GM21390 (cell line): ENCODE measurements at regions not wholly inside any gene's neighbourhood (a gene's known extent, or its start where the extent isn't known, plus 50 kb on each side); places are given as distances from the start of the nearest gene placed in this dataset.

ENCODE experiments used
- ATAC-seq: cut with Tn5 transposase; IDR thresholded peaks from one replicate; pipeline ENCODE4 v1.9.1; 2021; ENCODE audit not compliant: unreplicated experiment

DNA sequence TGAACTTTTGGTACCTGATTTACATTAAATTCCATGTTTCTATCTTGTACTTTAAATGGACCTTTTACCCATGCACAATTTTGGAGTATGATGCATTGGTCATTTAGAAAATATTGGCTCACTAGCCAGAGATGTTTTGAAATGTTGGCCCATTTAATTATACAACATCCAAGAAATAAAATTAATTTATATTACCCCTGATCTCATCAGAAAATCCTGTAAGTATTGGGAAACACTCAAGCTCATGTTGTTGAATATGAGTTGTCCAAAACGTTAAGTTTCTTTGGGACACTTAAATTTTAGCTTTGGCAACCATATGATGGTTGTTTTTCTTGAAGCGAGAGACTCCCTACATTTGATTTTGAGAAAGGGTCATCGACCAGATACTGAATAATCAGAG, 492.7 kb downstream of the RPS24 start:
- no peak for ATAC-seq

DNA sequence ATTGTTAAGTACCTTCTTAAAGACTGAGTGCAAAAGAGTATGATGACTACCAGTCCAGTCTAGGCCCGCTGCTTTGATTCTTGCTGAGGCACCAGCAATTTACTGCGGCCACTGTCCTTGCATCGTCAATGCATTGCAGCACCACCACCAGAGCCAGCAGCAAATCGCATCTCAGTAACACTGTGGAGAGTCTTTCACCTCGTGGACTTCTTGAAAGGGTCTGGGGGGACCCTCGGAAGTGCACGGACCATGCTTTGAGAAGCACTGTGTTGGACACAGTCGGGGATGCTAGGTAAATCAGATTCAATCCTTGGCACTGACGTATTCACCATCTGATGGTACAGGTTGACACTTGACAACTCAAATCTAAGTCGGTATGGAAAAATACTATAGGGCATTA, 493.6 kb downstream of the RPS24 start:
- no peak for ATAC-seq

DNA sequence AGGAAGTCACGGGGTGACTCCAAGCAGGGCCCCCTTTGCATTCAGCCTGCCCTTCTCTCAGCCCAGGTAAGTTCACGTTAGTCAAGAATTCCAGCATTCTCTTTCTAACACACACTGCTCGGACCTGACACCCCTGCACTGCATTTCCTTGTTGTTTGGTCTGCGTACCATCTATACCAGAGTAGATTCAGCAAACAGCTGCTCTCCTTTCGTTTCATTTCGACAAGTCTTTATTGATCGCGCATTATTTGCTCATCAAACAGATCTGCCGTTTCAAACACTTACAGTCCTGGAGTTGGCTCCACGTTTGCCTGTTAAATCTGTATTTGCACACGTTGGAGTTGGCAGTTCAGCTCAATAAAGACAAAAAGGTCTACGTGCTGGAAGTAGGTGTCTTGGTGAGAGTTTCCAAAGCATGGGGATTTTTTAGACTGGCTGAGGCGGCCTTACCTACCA, 495.1 kb downstream of the RPS24 start:
- ATAC-seq, result no peak

DNA sequence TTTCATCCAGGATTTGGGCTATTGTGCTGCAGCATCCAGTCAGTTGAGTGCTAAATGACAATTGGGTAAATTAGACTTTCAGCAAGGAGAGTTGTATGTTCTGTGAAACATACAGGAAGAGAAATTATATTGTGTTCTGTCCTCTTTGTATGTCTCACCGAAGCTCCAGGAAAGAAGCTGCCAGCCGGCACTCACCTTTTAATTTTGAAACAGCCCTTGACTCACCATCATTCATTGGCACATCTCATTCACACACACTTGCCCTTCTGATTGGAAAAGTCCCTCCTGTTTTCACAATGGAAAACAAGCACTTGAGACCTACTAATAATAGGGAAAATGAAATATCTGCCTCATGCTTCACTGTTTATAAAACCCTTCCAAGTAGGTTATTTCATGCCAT, 495.6 kb downstream of the RPS24 start:
- no peak for ATAC-seq

DNA sequence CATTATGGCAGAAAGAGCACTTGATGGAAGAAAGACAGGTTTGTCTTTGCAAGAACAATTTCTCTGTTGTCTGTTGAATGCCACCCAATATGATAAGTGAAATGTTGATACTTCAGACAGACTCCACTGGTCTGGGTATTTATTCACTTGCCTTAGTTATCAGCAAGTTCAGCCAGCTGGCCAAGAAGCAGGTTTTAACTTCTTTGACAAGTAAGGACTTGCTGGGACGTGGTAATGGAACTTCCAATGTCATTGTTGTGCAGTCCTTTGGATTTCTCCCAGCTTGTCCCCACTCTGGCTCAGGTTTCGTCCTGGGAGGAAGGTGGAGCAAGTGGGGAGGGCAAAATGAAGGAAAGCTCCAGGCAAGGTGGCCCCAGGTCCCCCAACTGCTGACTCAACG, 497.4 kb downstream of the RPS24 start:
- ATAC-seq, result no peak

DNA sequence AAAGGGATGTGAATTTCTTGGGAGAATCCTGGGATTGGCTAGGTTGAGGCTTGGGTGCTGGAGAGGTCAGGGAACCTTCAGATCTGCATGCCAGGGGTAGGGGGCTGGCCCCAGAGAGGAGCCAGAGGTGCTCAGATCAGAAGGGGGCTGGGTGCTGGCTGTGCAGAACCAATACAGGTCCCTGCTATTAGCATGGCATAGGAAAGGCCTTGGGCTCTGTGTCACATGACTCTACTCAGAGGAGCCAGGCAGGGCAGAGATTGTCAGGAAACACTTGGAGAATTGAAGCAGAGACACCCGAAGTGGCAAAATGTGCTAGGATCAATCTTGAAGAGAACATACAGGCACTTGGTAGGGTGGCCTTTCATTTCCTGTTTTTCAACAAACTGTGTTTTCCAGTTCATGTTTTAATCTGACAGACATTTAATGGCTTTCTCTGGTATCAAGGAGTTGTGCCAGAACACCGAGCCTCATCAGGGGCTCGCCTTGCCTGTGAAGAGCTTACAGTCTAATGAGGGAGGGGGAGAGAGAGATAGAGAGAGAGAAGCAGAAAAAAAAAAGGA, 498.9 kb downstream of the RPS24 start:
- no peak for ATAC-seq

DNA sequence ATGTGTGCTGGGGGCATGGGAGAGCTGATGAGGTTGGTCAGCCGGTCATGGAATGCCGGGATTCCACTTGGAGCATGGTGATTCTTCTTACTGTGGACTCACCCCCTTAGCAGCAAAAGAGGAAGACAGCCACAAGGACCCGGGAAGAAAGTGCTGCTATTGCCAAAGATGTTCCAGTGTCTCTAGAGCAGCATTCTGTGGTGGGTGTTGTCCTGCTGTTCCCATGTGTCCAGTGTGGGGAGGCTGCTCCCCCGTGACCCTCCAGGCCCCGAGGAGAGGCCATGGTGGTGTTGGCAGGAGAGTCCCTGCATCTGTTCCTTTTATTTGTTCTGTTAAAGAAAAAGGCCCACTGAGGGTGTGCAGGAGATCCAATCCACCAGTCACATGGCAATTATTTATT, 499.4 kb downstream of the RPS24 start:
- ATAC-seq, result no peak

DNA sequence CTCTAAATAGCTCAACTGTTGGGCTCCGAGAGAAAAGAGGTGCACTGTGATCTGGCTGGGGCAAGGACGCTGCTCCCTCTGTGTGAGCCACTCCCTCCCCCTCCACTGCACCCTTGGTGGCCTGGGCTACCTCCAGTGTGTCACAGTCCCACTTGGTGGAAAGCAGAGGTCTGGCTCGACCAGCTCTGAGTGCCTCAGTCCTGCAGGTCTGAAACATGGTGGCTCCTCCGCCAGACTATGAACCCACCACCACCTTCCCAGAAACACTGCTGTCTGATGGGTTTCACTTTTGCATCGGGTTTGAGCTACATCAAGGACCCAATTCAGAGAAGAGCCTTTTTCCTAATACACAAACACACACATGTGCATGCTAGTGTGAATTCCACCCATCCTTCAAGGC, 500.1 kb downstream of the RPS24 start:
- ATAC-seq, result no peak

DNA sequence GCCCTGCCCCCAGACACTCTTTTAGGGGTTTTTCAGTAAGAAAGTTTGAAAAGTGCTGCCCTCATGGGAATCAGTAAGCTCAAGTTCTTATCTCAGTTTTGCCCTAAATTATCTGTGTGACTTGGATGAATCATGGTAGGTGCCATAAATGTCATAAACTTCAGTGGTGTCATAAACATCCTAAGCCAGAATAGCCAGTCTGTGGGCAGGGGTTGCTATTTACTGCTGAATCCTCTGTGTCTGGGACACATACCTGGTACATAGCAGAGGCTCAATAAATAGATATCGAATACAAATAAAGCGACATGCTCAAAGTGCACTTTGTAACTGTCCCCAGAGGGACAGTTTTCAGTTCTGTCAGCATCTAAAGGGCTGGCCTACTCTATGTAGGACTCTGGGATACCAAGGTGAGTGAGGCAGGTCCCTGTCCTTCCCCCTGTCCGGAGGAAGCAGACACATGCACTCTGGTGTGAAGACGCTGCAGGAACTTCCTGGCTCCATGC, 502.1 kb downstream of the RPS24 start:
- ATAC-seq, result no peak

DNA sequence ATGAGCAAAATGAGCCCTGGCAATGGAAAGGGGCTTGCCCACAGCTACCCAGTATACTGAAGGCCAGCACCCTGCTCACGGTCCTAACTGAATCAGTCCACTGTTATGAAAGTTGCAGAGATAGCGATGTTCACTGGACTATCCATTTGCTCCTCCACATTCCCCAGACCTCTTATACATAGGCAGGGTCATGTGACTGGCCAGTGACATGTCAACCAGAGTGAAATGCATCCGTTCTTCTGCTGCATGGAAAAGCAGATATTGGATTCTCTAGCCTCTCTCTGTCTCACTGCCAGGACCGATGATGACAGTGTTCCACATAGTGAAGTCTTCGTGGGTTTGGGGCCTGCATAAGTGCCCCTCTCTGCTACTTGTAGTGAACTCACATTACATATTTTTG, 503.4 kb downstream of the RPS24 start:
- no peak for ATAC-seq

DNA sequence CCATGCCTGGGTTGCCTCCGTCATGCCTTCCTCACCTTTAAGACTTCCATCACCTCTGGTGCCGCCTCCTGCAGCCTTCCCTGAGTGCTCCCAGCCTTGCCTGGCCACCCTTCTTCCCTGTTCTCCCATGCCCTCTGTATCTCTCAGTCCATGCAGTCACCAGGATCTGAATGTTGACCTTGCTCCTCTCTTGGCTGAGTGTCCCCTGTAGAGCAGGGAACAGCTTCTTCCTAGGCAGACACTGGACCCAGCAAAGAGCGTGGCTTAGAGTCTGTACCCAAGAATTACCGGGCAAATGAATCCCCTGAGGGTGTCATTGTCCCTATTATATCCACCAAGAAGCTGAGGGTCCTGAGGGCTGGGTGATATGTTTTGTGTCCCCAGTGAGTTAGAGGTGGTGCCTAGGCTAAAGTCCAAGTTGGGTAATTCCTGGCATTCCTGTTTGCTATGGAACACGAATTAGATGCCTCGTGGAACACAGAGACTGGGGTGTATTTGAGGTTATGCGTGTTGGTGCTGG, 505.6 kb downstream of the RPS24 start:
- no peak for ATAC-seq

DNA sequence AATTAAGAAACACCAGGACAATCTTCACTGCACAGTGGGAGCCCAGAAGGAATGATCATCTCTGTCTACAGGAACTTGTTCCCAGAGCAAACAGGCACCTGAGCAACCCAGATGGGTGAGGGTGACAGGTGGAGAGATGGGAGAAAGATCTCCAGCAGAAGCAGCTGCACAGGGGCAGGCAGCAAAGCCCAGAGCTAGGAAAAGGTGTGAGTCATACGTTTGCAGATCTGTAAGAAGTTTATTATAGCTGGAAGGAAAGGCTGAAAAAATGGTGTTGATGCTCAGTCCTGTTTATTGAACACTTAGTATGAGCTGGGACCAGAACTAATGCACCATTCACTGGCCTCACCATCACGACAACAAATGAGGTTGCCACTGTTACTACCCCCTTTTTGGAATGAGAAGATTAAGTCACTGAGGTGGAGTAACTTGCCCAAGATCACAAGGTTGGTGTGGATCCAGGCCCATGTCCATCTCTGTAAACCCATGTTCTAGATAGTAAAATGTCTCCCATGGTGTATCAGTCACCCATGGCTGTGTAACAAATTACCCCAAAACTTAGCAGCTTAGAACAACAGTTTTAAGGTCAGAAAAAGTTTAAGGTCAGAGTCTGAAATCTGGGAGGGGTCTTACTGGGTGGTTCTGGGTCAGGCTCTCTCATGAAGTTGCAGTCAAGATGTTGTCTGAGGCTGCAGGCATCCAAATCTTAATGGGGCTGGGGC, 506.9 kb downstream of the RPS24 start:
- ATAC-seq, result no peak

DNA sequence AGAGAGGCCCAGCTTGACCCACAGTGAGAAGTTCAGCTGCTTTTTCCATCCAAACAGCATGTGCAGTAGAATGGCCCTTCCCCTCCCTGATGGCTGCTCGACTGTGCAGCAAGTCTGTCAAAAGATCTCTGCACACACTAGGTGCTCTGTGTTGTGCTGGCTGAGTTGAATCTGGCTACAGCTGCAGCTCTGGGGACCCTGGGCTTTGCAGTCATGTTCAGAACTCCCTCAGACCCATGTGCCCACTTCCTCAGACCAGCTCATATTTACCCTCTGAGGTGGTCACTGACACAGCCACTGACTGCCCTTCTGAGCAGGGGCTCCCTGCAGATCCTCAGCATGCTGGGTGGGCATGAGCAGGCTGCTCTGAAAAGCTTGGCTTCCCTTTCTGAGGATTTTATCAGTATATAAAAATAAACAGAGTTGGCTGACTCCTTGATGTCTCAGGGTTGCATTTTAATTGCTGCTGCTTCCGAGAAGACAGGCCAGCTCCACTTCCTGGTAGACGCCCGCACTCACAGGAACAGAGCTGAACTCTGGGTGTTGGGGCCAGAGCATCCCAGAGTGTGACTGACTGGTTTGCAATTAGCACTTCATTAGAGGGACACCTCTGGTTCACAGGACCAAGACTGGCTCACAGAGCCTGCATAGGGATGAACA, 507.9 kb downstream of the RPS24 start:
- no peak for ATAC-seq

DNA sequence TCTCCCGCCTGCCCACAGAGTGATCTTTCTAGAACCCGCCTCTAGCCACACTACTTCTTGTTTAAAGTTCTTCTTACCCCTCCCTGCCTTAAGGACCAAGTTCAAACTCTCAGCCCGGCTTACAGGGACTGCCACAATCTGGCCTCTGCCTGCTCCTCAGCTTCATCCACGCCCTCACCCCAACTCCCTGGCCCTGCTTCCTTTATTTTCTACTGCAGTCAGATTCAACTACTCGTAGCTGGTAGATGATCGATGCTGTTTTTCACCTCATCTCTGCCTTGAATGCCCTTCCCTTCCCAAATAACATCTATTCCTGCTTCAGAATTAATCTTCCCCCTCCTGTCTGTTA, 508.5 kb downstream of the RPS24 start:
- ATAC-seq, result no peak

DNA sequence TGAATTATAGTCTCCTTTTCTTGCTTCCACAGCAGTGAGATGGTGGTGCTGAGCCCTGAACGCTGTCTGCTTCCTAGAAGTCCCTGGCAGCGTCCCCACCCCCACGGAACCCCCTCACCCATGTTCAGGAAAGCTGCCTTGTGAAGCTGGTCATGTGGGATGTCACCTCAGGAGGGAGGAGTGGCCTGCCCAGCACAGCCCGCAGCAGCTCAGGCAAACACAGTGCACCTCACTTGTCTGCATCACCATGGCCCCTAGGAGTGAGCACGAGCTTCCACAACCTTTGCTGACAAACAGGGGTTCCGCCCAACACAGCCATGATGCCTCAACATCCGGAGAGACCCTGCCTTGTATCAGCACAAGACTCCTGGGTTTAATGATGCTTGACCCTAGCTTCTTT, 508.9 kb downstream of the RPS24 start:
- no peak for ATAC-seq

DNA sequence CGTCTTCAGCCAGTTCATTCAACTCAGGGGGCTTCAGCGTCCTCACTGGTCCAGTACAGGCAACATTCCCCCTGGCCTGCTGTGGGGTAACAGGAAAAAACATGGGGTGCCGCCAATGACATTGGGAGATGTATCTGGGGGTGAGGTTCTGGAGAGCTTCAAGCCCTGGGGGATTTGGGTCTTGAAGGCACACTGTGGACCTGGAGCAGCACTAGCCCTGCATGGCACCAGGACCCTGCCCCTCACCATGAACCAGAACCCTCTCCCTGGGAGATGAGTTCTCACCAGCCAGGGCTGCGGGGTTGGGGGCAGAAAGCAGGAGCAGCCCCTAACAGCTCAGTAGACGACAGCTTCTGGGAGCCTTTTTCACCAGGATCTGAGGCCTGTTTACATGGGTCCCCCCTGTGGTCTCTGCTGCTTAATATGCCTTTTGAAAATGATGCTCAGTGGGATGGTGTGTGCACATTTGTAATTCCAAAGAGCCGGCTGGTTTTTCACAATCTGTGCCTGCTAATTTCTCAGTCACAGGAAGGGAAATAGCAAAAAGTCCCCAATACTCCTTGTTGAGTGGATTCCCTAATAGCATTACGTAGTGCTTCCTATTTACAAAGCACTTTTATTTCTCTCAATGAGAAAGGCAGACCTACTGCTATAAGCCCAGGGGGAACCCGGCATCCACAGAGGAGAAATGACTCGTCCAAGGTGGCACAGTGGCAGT, 509.5 kb downstream of the RPS24 start:
- ATAC-seq, result no peak

DNA sequence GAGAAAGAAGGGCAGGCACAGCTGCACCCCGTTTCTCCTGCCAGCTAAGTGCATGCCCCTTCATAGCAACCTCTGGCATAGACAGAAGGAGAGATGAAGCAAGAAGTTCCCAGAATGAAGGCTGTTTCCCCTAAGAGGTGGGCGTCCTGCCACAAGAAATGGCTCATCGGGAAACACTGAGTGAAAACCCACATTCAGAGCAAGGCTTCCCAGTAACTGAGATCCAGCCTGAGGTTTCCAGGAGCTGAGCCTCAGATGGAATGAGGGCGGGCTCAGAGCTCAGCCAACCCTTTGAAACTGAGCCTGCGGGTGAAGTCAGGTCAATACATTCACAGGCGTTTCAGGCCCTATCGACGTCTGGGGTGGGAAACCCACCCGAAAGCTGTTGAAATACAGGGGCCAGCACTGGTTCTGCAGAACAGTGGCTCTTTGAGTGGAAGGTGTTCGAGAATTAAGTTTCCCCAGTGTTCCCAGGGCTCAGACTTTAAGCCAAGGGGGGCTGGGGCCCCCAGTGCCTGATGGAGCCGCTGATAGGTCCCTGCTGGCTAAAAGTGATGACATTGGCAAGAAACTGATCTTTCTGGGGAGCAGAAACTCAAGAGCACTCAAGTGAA, 510.2 kb downstream of the RPS24 start:
- no peak for ATAC-seq

DNA sequence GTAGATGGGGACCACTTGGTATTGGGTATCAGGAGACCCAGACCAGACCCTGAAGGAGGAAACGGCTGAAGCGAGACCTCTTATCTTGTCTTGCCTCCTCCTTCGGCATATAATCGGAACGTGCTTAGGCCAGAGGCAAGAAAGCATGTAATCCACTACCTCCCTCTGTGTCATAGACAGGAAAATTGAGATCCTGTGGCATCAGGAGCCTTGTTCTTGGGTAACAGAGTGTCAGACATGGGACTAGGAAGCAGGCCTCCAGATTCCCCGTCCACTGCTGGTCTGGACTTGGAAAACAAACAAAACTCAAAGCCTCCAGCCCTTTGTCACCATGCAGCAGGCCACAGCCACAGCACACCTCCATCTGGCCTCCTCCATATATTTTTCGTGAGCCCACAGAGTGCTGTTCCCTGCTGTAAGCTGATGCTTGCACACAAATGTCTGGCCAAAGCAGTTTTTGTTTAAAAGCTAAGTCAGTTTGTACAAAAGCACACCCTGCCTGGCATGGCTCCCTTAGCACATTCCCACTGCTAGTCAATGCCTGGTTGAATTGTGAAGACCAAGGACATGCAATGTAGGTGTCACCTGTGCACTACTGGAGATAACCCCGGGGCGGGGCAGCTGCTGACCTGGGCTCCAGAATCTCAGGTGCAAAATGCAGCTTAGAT, 510.9 kb downstream of the RPS24 start:
- ATAC-seq, result no peak

DNA sequence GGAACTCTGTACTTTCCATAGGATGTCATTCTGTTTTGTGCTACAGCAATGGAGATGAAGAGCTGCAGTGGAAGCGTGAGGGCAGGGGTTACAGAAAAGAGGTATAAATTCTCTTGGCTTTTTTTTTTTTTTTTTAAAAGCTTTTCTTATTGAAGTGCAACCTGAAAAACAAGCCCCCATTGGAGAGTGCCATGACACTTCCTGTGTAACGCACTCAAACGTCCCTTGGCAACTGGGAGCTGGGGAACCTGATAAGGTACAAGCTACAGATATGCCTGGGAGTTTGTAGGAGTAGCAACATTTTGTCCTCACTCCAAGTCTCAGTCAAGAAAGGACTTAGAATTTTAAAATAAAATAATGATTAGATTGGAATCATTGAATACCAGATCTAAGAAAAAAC, 512.1 kb downstream of the RPS24 start:
- no peak for ATAC-seq

DNA sequence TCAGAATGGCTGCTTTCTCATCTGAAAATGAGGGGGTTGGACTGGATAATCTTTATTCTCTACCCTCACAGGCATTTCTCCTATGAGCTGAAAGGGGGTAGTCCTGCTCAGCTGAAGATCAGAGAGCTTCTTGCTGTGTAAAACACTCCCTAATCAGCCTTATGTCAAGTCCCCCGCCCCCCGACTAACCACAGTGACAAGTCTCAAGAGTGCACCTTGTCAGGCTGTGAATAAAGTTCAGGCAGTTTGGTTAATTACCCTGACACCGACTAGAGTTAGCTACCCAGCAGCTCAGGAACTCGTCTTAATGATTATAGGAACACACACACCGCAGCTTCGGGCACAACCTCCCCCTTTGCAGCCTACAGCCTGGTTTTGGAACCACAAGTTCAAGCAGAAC, 513.7 kb downstream of the RPS24 start:
- ATAC-seq, result no peak

DNA sequence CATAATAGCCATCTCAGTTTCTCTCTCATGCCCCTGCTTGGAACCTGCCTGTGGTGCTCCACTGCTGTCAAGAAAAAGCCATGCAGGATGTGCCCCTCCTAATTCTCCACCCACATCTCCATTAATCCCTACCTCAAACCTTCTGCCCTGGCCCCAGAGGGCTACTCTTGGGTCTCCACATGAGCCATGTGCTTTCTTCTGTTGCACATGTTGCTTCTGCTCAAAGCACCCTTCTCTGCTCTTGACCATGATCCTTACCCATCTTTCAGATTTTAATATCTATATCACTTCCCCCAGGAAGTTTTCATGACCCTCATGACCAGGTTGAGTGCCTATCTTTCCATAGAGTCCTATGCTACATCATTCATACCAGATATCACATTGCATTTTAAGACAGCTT, 514.2 kb downstream of the RPS24 start:
- no peak for ATAC-seq
